Lower leg skin (tissue), 3 donors: ENCODE measurements at regions not wholly inside any gene's neighbourhood (a gene's known extent, or its start where the extent isn't known, plus 50 kb on each side); places are given as distances from the start of the nearest gene placed in this dataset.

Experiments
- POLR2A ChIP-seq, 2 donors: fragments of 450-650 bp; IDR thresholded peaks; one replicate each; pipeline ENCODE4 v1.6.1; 2016 to 2017; ENCODE audit warnings: antibody characterized with exemption in 2 of 2, mild to moderate bottlenecking in 1 of 2, moderate library complexity in 1 of 2
- TF ChIP-seq, protein P1 (sequence below), 3 donors: fragments of 450-650 bp; IDR thresholded peaks; one replicate each; pipeline ENCODE4 v1.5.1; 2016; ENCODE audit warnings: antibody characterized with exemption in 3 of 3, mild to moderate bottlenecking in 3 of 3, moderate library complexity in 2 of 3

DNA sequence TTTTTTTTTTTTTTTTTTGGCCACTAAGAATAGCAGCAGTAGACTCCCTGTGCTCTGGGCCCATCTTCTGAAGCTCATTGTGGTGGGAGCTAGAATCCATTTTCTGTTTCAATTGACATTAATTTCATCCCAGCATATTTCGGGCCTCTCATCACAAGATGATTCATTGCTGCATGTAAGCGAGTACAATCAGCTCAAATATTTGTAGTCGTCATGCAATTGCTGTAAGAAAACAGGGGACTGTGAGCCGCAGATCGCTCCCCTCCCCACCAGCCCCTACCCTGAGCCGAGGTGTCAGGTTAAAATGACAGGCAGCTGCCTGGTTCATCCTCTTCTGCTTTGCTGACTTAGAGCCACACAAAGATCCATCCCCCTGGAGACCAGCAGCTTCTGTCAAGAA lies 358.8 kb upstream of the CDH5 start:
- TF ChIP-seq, protein P1, sequence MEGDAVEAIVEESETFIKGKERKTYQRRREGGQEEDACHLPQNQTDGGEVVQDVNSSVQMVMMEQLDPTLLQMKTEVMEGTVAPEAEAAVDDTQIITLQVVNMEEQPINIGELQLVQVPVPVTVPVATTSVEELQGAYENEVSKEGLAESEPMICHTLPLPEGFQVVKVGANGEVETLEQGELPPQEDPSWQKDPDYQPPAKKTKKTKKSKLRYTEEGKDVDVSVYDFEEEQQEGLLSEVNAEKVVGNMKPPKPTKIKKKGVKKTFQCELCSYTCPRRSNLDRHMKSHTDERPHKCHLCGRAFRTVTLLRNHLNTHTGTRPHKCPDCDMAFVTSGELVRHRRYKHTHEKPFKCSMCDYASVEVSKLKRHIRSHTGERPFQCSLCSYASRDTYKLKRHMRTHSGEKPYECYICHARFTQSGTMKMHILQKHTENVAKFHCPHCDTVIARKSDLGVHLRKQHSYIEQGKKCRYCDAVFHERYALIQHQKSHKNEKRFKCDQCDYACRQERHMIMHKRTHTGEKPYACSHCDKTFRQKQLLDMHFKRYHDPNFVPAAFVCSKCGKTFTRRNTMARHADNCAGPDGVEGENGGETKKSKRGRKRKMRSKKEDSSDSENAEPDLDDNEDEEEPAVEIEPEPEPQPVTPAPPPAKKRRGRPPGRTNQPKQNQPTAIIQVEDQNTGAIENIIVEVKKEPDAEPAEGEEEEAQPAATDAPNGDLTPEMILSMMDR (IDR thresholded peaks at IDR 0.05), result no peak
- no peak for TF ChIP-seq POLR2A (IDR thresholded peaks at IDR 0.05)
